Aorta (tissue), 5 donors: ENCODE measurements at regions not wholly inside any gene's neighbourhood (a gene's known extent, or its start where the extent isn't known, plus 50 kb on each side); places are given as distances from the start of the nearest gene placed in this dataset.

ENCODE experiments used
- ATAC-seq: fragments of 200-7000 bp; cut with Tn5 transposase; one replicate; pipeline ENCODE4 v1.9.1; 2022; ENCODE audit warnings: moderate library complexity; ENCODE audit not compliant: low FRiP score
- DNase-seq, 2 donors: peaks; one replicate each; pipeline ENCODE4 v3.0.0-alpha.2; 2020
- H3K27ac ChIP-seq, 2 donors: one replicate each; pipeline ENCODE4 v1.5.1; 2013; ENCODE audit warnings: low read length in 2 of 2, mild to moderate bottlenecking in 2 of 2, moderate library complexity in 2 of 2, control low read depth in 1 of 2, inconsistent platforms in 1 of 2, low read depth in 1 of 2
- H3K27me3 ChIP-seq, 2 donors: one replicate each; pipeline ENCODE4 v1.6.1; 2013; ENCODE audit warnings: control low read depth in 1 of 2, low read length in 1 of 2, mild to moderate bottlenecking in 1 of 2, moderate library complexity in 1 of 2; ENCODE audit not compliant: insufficient read depth in 2 of 2, control insufficient read depth in 1 of 2
- H3K36me3 ChIP-seq, 2 donors: one replicate each; pipeline ENCODE4 v1.6.1; 2013; ENCODE audit warnings: control low read depth in 1 of 2, low read length in 1 of 2, mild to moderate bottlenecking in 1 of 2; ENCODE audit not compliant: insufficient read depth in 2 of 2, control insufficient read depth in 1 of 2
- H3K4me1 ChIP-seq, 2 donors: one replicate each; pipeline ENCODE4 v1.6.1; 2013; ENCODE audit warnings: low read length in 2 of 2, control low read depth in 1 of 2, mild to moderate bottlenecking in 1 of 2, moderate library complexity in 1 of 2; ENCODE audit not compliant: insufficient read depth in 2 of 2, control insufficient read depth in 1 of 2
- H3K4me3 ChIP-seq, 2 donors: one replicate each; pipeline ENCODE4 v1.5.1; 2013; ENCODE audit warnings: low read length in 2 of 2, control low read depth in 1 of 2, mild to moderate bottlenecking in 1 of 2
- H3K9me3 ChIP-seq: one replicate; pipeline ENCODE4 v1.6.1; 2013; ENCODE audit warnings: mild to moderate bottlenecking, low read length; ENCODE audit not compliant: control insufficient read depth
- WGBS, 2 donors: extraction: QIAGEN DNeasy Blood & Tissue Kit; methylation state at CpG; one replicate each; pipeline ENCODE4 v1.1.7; 2013; 5-methylcytosine and 5-hydroxymethylcytosine counted together
- intact Hi-C, 2 donors: fragments of 100-400 bp; cut with DNase I; formaldehyde crosslinking; loops; one replicate each; pipeline versions ENCODE4 v1.14.2 to v1.15.0; 2022
- donor health status: healthy with polysubstance abuse.
- donor health status: Bipolar disorder and iron deficiency.
- donor health status: DM: no; HTN: no; CAD: no.
- donor health status: DM: no; HTN: no; CAD: no.
- donor health status: DM: yes; HTN: yes; CAD: no.

GRCh38 chr17:79465011-79465680, 145.7 kb downstream of the RBFOX3 start:
- no peak overlapping the region for H3K27ac ChIP-seq
- intact Hi-C loops, result no loop called here
- H3K27me3 ChIP-seq, result no peaks in the 10 kb centered on the region
- DNase-seq, result no peak
- no peak overlapping the region for H3K4me3 ChIP-seq
- no peaks in the 10 kb centered on the region for H3K4me1 ChIP-seq
- H3K9me3 ChIP-seq, result no peaks in the 10 kb centered on the region
- ATAC-seq, result no peak
- WGBS, 2 donors, result 31 to 34% methylated on average over 25 of the region's 25 CpGs
- no peaks in the 10 kb centered on the region for H3K36me3 ChIP-seq

DNA sequence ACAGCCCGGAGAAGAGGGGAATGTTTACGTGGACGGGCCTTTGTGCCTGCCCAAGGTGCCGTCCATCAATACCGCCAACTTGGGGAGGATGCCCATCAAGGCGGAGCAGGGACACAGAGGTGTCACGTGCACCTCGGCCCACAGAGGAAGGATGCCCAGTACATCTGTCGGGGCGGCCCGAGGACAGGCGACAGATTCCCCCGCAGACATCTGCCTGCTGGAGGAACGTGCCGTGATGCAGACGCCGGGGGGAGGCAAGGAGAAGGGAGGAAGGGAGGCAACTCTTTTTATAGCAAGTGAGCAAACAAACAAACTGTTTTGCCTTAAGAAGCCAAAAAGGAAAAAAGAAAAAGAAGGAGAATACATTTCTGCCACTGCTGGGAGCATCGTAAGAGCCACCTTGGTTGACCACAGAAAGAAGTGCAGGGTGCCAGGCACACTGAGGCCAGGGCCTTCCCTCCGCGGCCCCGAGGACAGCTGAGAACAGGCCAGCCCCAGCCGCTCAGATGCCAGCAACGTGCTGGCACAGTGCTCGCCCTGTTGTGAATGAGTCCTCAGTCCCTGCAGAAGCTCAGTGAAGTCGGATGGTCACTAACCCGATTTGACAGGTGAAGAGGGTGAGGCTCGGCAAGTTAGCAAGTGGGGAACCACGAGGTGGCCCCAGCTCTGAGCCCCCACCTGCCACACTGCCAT, 146.4 kb downstream of the RBFOX3 start:
- no peaks in the 10 kb centered on the region for H3K36me3 ChIP-seq
- no peaks in the 10 kb centered on the region for H3K4me1 ChIP-seq
- intact Hi-C loops, result no loop called here
- ATAC-seq (no peak), DNase-seq (no peak)
- no peak overlapping the region for H3K4me3 ChIP-seq
- H3K27ac ChIP-seq, result no peak overlapping the region
- WGBS, 2 donors, result 62 to 66% methylated on average over 28 of the region's 28 CpGs
- no peaks in the 10 kb centered on the region for H3K9me3 ChIP-seq
- H3K27me3 ChIP-seq, result no peaks in the 10 kb centered on the region

- Histone ChIP-seq H3K27me3 (no peaks in the 10 kb centered on the region), H3K27ac (no peak overlapping the region), H3K4me3 (no peak overlapping the region), H3K4me1 (no peaks in the 10 kb centered on the region), H3K36me3 (no peaks in the 10 kb centered on the region), H3K9me3 (no peaks in the 10 kb centered on the region)
- WGBS, 2 donors, result 86 to 88% methylated on average over 31 to 36 of the region's 36 CpGs
- DNase-seq (no peak), ATAC-seq (no peak)
- intact Hi-C loops, result no loop called here
Observed at GRCh38 chr17:79463421-79464317, 147.2 kb downstream of the RBFOX3 start.

GRCh38 chr17:79461041-79461440, 149.8 kb downstream of the RBFOX3 start:
- no peak for DNase-seq
- no peaks in the 10 kb centered on the region for H3K27me3 ChIP-seq
- H3K4me1 ChIP-seq, result no peaks in the 10 kb centered on the region
- H3K36me3 ChIP-seq, result no peaks in the 10 kb centered on the region
- no peak overlapping the region for H3K4me3 ChIP-seq
- ATAC-seq, result no peak
- WGBS, 2 donors, result 30 to 61% methylated on average over 2 of the region's 2 CpGs
- no peaks in the 10 kb centered on the region for H3K9me3 ChIP-seq
- intact Hi-C loops, result no loop called here
- no peak overlapping the region for H3K27ac ChIP-seq

- WGBS, 2 donors, result 77 to 79% methylated on average over 4 of the region's 4 CpGs
- DNase-seq, result no peak
Observed at GRCh38 chr17:79459846-79460245, 151.0 kb downstream of the RBFOX3 start.

DNA sequence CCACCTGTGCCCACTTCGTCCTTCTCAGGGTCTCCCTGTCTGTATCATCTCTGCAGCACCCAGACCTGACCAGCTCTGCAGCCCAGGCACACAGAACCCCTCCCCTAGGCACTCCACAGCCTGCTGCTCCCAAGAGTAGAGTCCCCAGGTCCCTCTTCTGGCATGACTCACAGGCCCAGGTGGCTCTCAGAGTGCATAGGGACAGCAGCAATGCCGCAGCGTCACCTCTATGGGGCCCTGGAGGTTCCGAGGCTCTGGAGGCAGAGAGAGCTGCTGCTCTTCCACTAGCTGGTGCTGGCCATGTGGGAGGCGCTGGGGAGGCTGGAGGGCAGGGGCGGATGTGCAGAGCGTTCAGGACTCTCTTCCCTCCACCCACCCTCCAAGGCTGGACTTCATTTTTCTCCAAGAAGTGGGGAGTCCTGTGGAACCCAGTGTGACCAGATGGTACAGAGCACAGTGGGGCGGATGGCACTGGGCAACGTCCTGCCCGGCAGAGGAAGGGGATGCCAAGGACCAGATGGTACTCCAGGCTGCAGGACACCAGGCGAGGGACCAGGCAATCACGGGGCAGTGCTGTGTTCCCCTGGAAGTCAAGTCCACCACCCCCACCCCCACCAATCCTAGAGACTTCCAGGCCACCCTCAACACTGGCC, 151.7 kb downstream of the RBFOX3 start:
- Histone ChIP-seq H3K4me3 (no peak overlapping the region), H3K27ac (no peak overlapping the region), H3K9me3 (no peaks in the 10 kb centered on the region), H3K36me3 (no peaks in the 10 kb centered on the region), H3K4me1 (no peaks in the 10 kb centered on the region), H3K27me3 (no peaks in the 10 kb centered on the region)
- DNase-seq, result no peak
- WGBS, 2 donors, result 75 to 82% methylated on average over 11 to 12 of the region's 12 CpGs
- ATAC-seq, result no peak
- intact Hi-C loops, result no loop called here

More at GRCh38 chr17:79459846-79460245, 151.0 kb downstream of the RBFOX3 start:
- Histone ChIP-seq H3K9me3 (no peaks in the 10 kb centered on the region), H3K4me1 (no peaks in the 10 kb centered on the region), H3K27me3 (no peaks in the 10 kb centered on the region), H3K27ac (no peak overlapping the region), H3K36me3 (no peaks in the 10 kb centered on the region), H3K4me3 (no peak overlapping the region)
- ATAC-seq, result no peak
- intact Hi-C loops, result no loop called here

GRCh38 chr17:79458356-79458755, 152.5 kb downstream of the RBFOX3 start:
- Histone ChIP-seq H3K36me3 (no peaks in the 10 kb centered on the region), H3K4me1 (no peaks in the 10 kb centered on the region), H3K27me3 (no peaks in the 10 kb centered on the region), H3K9me3 (no peaks in the 10 kb centered on the region), H3K27ac (no peak overlapping the region), H3K4me3 (no peak overlapping the region)
- intact Hi-C loops, result no loop called here
- 62 to 64% methylated on average over 12 of the region's 12 CpGs for WGBS, 2 donors
- ATAC-seq (no peak), DNase-seq (no peak)

DNA sequence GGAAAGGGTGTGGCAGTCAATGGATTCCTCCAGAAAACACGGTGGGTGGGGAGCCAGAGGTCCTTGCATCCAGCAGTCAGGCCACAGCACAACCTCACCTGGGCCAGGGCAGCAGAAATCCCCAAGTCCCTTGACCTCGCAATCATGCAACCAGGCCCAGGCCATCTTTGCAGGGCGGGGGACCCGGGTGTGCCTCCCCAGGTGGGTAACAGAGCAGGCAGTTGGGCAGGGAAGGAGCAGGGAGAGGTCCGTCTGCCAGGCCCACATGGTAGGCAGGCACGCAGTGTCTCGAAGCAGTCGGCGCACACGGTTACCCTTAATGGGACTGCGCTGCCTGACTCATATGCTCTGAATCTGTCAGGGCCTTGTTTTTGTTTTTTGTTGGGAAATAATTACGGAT, 153.0 kb downstream of the RBFOX3 start:
- Histone ChIP-seq H3K36me3 (no peaks in the 10 kb centered on the region), H3K4me3 (no peak overlapping the region), H3K27me3 (no peaks in the 10 kb centered on the region), H3K9me3 (no peaks in the 10 kb centered on the region), H3K27ac (no peak overlapping the region), H3K4me1 (no peaks in the 10 kb centered on the region)
- no peak for DNase-seq
- 78 to 80% methylated on average over 12 of the region's 12 CpGs for WGBS, 2 donors
- intact Hi-C loops, result no loop called here
- ATAC-seq, result no peak
